ENCODE measurements at regions not wholly inside any gene's neighbourhood (a gene's known extent, or its start where the extent isn't known, plus 50 kb on each side); places are given as distances from the start of the nearest gene placed in this dataset.
"Not testable (repeated sequence)": the region's sequence is repeated elsewhere in the genome, so short reads cannot be mapped to it uniquely, and the experiment has no call there.

GRCh38 chr5:66277981-66278380 is 133.9 kb downstream of the SREK1 start:
- ChIA-PET CTCF (no interaction called here), POLR2A (no interaction called here)
- no peaks in the 10 kb centered on the region for H3K36me3 Mint-ChIP-seq (ENCODE audit: low read depth)
- H3K27me3 Mint-ChIP-seq: peaks cover 6% of the 10 kb centered on the region
- no peak overlapping the region for H3K27ac Mint-ChIP-seq
- no peaks in the 10 kb centered on the region for H3K9me3 Mint-ChIP-seq
- no peaks in the 10 kb centered on the region for H3K4me1 Mint-ChIP-seq
- no peak for DNase-seq
- no peak overlapping the region for H3K4me3 Mint-ChIP-seq

- H3K4me3 Mint-ChIP-seq: no peak overlapping the region
- peaks cover 4% of the 10 kb centered on the region for H3K27me3 Mint-ChIP-seq
- POLR2A ChIA-PET: no interaction called here
- no peaks in the 10 kb centered on the region for H3K4me1 Mint-ChIP-seq
- H3K36me3 Mint-ChIP-seq (ENCODE audit: low read depth): no peaks in the 10 kb centered on the region
- CTCF ChIA-PET: no interaction called here
- DNase-seq: no peak
- H3K27ac Mint-ChIP-seq: no peak overlapping the region
- H3K9me3 Mint-ChIP-seq: no peaks in the 10 kb centered on the region
These were observed 137.2 kb downstream of the SREK1 start for GRCh38 chr5:66281294-66281693.

GRCh38 chr5:66284588-66285342 is 140.7 kb downstream of the SREK1 start:
- CTCF ChIA-PET: interaction anchor here (2.2 kb wide), 1 partner anchor 14 kb away, joined by 5 read pairs; no protein-coding TSS in a partner anchor

DNA sequence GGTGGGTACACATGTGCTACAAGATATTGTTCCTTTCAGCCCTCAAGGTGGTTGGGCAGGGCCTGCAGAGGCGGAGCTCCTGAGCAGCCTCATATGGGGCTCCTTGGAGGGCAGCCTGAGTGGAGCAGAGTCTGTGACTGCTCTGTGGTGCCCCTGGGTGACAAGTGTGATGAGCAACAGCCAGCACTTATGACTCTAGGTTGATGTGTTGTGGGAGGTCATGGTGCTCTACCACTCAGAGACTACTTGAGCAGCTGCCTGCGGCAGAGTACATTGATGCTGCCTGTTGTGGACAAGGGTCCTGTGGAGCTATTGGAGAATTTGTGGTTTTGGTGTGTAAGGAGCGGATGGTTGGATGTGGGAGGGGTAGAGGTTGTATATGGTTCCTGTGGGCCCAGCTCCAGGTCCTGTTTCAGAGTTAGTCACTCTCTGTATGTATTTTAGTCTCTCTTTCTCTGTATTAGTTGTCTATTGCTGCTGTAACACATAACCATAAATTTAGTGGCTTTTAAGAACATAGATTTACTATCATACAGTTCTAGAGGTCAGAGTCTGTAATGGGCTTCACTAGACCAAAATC is 141.3 kb downstream of the SREK1 start:
- ChIA-PET POLR2A (no interaction called here), CTCF (interaction anchor here (2.2 kb wide), 1 partner anchor 13 kb away, joined by 5 read pairs; no protein-coding TSS in a partner anchor)
- no peak overlapping the region for H3K27ac Mint-ChIP-seq
- no peak for DNase-seq
- no peaks in the 10 kb centered on the region for H3K36me3 Mint-ChIP-seq (ENCODE audit: low read depth)
- peaks cover 3% of the 10 kb centered on the region for H3K27me3 Mint-ChIP-seq
- H3K4me3 Mint-ChIP-seq: no peak overlapping the region
- no peaks in the 10 kb centered on the region for H3K9me3 Mint-ChIP-seq
- H3K4me1 Mint-ChIP-seq: no peaks in the 10 kb centered on the region

More at GRCh38 chr5:66284588-66285342, 140.7 kb downstream of the SREK1 start:
- H3K4me1 Mint-ChIP-seq: no peaks in the 10 kb centered on the region
- H3K36me3 Mint-ChIP-seq (ENCODE audit: low read depth): no peaks in the 10 kb centered on the region
- H3K4me3 Mint-ChIP-seq: no peak overlapping the region
- POLR2A ChIA-PET: no interaction called here
- H3K9me3 Mint-ChIP-seq: no peaks in the 10 kb centered on the region
- H3K27me3 Mint-ChIP-seq: peaks cover 3% of the 10 kb centered on the region
- no peak for DNase-seq
- no peak overlapping the region for H3K27ac Mint-ChIP-seq

GRCh38 chr5:66291771-66292170 is 147.7 kb downstream of the SREK1 start:
- Mint-ChIP-seq H3K4me3 (no peak overlapping the region), H3K9me3 (no peaks in the 10 kb centered on the region), H3K36me3 (ENCODE audit: low read depth) (no peaks in the 10 kb centered on the region), H3K27me3 (peaks cover 5% of the 10 kb centered on the region), H3K4me1 (no peaks in the 10 kb centered on the region), H3K27ac (no peak overlapping the region)
- POLR2A ChIA-PET: no interaction called here
- CTCF ChIA-PET: no interaction called here
- no peak for DNase-seq

DNA sequence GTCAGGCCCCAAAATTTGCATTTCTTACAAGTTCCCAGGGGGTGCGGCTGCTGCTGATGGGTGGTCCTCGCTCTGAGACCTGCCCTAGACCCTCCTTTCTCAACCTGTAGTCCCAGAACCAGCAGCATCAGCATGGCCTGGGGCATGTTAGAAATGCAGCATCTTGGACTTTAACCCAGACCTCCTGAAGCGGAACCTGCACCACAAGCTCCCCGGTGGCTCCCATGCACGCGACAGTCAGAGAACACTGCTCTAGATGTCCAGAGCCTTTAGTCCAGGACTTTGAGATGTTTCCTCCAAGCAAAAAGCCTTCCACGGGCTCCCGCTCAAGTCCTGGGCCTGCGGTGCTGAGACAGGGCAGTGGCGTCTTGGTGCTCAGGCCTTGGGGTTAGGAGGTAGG is 149.8 kb downstream of the SREK1 start:
- H3K4me1 Mint-ChIP-seq; H3K9me3 Mint-ChIP-seq; CTCF ChIA-PET; H3K27ac Mint-ChIP-seq; DNase-seq; H3K36me3 Mint-ChIP-seq (ENCODE audit: low read depth); H3K27me3 Mint-ChIP-seq; H3K4me3 Mint-ChIP-seq; POLR2A ChIA-PET: not testable (repeated sequence)

GRCh38 chr5:66299463-66299862 is 155.4 kb downstream of the SREK1 start:
- Mint-ChIP-seq H3K4me3 (no peak overlapping the region), H3K4me1 (no peaks in the 10 kb centered on the region), H3K9me3 (no peaks in the 10 kb centered on the region), H3K36me3 (ENCODE audit: low read depth) (no peaks in the 10 kb centered on the region), H3K27me3 (peaks cover 2% of the 10 kb centered on the region), H3K27ac (no peak overlapping the region)
- ChIA-PET CTCF (interaction anchor here (0.6 to 1.5 kb wide), 2 partner anchors 15 to 639 kb away, joined by 4 to 5 read pairs; no protein-coding TSS in a partner anchor), POLR2A (no interaction called here)
- no peak for DNase-seq

GRCh38 chr5:66302344-66302743 is 158.2 kb downstream of the SREK1 start:
- no peak for DNase-seq
- ChIA-PET POLR2A (no interaction called here), CTCF (no interaction called here)
- Mint-ChIP-seq H3K27me3 (peaks cover 11% of the 10 kb centered on the region), H3K4me1 (peaks cover 3% of the 10 kb centered on the region), H3K36me3 (ENCODE audit: low read depth) (no peaks in the 10 kb centered on the region), H3K4me3 (no peak overlapping the region), H3K27ac (no peak overlapping the region), H3K9me3 (no peaks in the 10 kb centered on the region)

GRCh38 chr5:66306105-66306843 is 162.2 kb downstream of the SREK1 start:
- POLR2A ChIA-PET: no interaction called here
- peaks cover 7% of the 10 kb centered on the region for H3K4me1 Mint-ChIP-seq
- no peak overlapping the region for H3K4me3 Mint-ChIP-seq
- no peak overlapping the region for H3K27ac Mint-ChIP-seq
- CTCF ChIA-PET: interaction anchor here (0.6 to 1.4 kb wide), 10 partner anchors 9 to 460 kb away, joined by 3 to 8 read pairs (median 3); no protein-coding TSS in a partner anchor
- H3K36me3 Mint-ChIP-seq (ENCODE audit: low read depth): no peaks in the 10 kb centered on the region
- H3K9me3 Mint-ChIP-seq: no peaks in the 10 kb centered on the region
- peak; percentile 34 for DNase-seq
- H3K27me3 Mint-ChIP-seq: peaks cover 13% of the 10 kb centered on the region

DNA sequence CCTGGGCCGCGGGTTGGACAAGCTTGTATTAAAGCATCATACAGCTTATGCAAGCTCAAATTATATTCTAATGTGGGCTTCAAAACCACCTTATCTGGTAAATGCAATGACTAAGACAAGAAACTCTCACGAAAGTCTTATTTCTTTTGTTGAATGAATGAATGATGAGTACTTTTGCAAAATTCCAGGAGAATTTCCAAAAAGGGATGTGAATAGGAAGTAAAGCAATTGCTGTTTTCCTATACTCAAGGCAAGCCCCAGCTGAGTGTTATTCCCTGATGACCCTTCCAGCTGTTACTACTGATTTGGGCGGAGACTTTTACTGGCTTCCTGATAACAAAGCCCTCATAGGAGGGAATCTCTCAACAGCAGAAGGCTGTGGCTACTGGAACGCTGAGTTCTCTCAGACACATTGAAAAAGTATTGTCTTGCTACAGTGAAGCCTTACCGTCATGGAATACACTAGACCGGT is 162.8 kb downstream of the SREK1 start:
- H3K9me3 Mint-ChIP-seq: no peaks in the 10 kb centered on the region
- H3K27me3 Mint-ChIP-seq: peaks cover 19% of the 10 kb centered on the region

GRCh38 chr5:66307647-66308241 is 163.6 kb downstream of the SREK1 start:
- H3K4me3 Mint-ChIP-seq: no peak overlapping the region
- ChIA-PET CTCF (interaction anchor here (0.6 to 1.4 kb wide), 9 partner anchors 19 to 914 kb away, joined by 3 to 4 read pairs (median 3); no protein-coding TSS in a partner anchor), POLR2A (no interaction called here)
- peaks cover 7% of the 10 kb centered on the region for H3K4me1 Mint-ChIP-seq
- no peak overlapping the region for H3K27ac Mint-ChIP-seq
- DNase-seq: peak; percentile 40
- no peaks in the 10 kb centered on the region for H3K9me3 Mint-ChIP-seq
- no peaks in the 10 kb centered on the region for H3K36me3 Mint-ChIP-seq (ENCODE audit: low read depth)
- peaks cover 19% of the 10 kb centered on the region for H3K27me3 Mint-ChIP-seq

More for the DNA sequence above, 162.8 kb downstream of the SREK1 start:
- no peaks in the 10 kb centered on the region for H3K36me3 Mint-ChIP-seq (ENCODE audit: low read depth)
- H3K27ac Mint-ChIP-seq: no peak overlapping the region
- H3K4me1 Mint-ChIP-seq: peaks cover 7% of the 10 kb centered on the region
- POLR2A ChIA-PET: no interaction called here
- DNase-seq: no peak
- no peak overlapping the region for H3K4me3 Mint-ChIP-seq
- CTCF ChIA-PET: interaction anchor here (0.8 to 1.4 kb wide), 10 partner anchors 8 to 459 kb away, joined by 3 to 8 read pairs (median 4); no protein-coding TSS in a partner anchor

- ChIA-PET POLR2A (no interaction called here), CTCF (interaction anchor here (0.6 kb wide), 1 partner anchor 91 kb away, joined by 3 read pairs; no protein-coding TSS in a partner anchor)
- DNase-seq: no peak
- Mint-ChIP-seq H3K4me1 (peaks cover 4% of the 10 kb centered on the region), H3K9me3 (peaks cover 13% of the 10 kb centered on the region), H3K27ac (no peak overlapping the region), H3K36me3 (ENCODE audit: low read depth) (no peaks in the 10 kb centered on the region), H3K4me3 (no peak overlapping the region), H3K27me3 (peaks cover 22% of the 10 kb centered on the region)
These were observed 168.2 kb downstream of the SREK1 start for GRCh38 chr5:66312266-66312665.
